ENCODE measurements at regions not wholly inside any gene's neighbourhood (a gene's known extent, or its start where the extent isn't known, plus 50 kb on each side); places are given as distances from the start of the nearest gene placed in this dataset.

GRCh38 chr2:198214114-198214596, 409.8 kb downstream of the PLCL1 start:
- no peak overlapping the region for H3K4me2 ChIP-seq
- H3K36me3 ChIP-seq (replicated peaks; ENCODE audit: insufficient read depth, low read depth) = no peaks in the 10 kb centered on the region
- no peak overlapping the region for H2AFZ ChIP-seq
- no peaks in the 10 kb centered on the region for H3K9me3 ChIP-seq (ENCODE audit: low read depth)
- no peaks in the 10 kb centered on the region for H3K9me2 ChIP-seq (replicated peaks; ENCODE audit: insufficient read depth)
- H3K4me3 ChIP-seq = no peak overlapping the region
- H4K20me1 ChIP-seq (ENCODE audit: insufficient read depth, poor library complexity, severe bottlenecking) = no peaks in the 10 kb centered on the region
- H3K79me2 ChIP-seq = no peaks in the 10 kb centered on the region
- no peaks in the 10 kb centered on the region for H3K4me1 ChIP-seq (ENCODE audit: insufficient read depth)
- no peak overlapping the region for H3K27ac ChIP-seq
- TF ChIP-seq CTCF (IDR thresholded peaks at IDR 0.05; ENCODE audit: poor library complexity) (no peak), EZH2 (IDR thresholded peaks at IDR 0.05; ENCODE audit: borderline replicate concordance) (no peak), EZH2phosphoT487 (IDR thresholded peaks at IDR 0.05; ENCODE audit: low read depth, severe bottlenecking, unreplicated experiment) (no peak)
- no peak for DNase-seq (ENCODE audit: low spot score)
- 88% methylated on average over 5 of the region's 5 CpGs for WGBS (ENCODE audit: low lambda C conversion rate, missing lambda C conversion rate)
- H3K27me3 ChIP-seq = no peaks in the 10 kb centered on the region

GRCh38 chr2:198213253-198213652, 408.9 kb downstream of the PLCL1 start:
- Histone ChIP-seq H3K27ac (no peak overlapping the region), H3K36me3 (replicated peaks; ENCODE audit: insufficient read depth, low read depth) (no peaks in the 10 kb centered on the region), H3K9me3 (ENCODE audit: low read depth) (no peaks in the 10 kb centered on the region), H2AFZ (no peak overlapping the region), H3K79me2 (no peaks in the 10 kb centered on the region), H4K20me1 (ENCODE audit: insufficient read depth, poor library complexity, severe bottlenecking) (no peaks in the 10 kb centered on the region), H3K4me1 (ENCODE audit: insufficient read depth) (no peaks in the 10 kb centered on the region), H3K27me3 (no peaks in the 10 kb centered on the region), H3K4me2 (no peak overlapping the region), H3K9me2 (replicated peaks; ENCODE audit: insufficient read depth) (no peaks in the 10 kb centered on the region), H3K4me3 (no peak overlapping the region)
- DNase-seq (ENCODE audit: low spot score) = no peak
- TF ChIP-seq EZH2 (IDR thresholded peaks at IDR 0.05; ENCODE audit: borderline replicate concordance) (no peak), CTCF (IDR thresholded peaks at IDR 0.05; ENCODE audit: poor library complexity) (no peak), EZH2phosphoT487 (IDR thresholded peaks at IDR 0.05; ENCODE audit: low read depth, severe bottlenecking, unreplicated experiment) (no peak)
- WGBS (ENCODE audit: low lambda C conversion rate, missing lambda C conversion rate) = 76% methylated on average over 1 of the region's 1 CpG

- TF ChIP-seq EZH2phosphoT487 (IDR thresholded peaks at IDR 0.05; ENCODE audit: low read depth, severe bottlenecking, unreplicated experiment) (no peak), CTCF (IDR thresholded peaks at IDR 0.05; ENCODE audit: poor library complexity) (no peak), EZH2 (IDR thresholded peaks at IDR 0.05; ENCODE audit: borderline replicate concordance) (no peak)
- Histone ChIP-seq H3K36me3 (replicated peaks; ENCODE audit: insufficient read depth, low read depth) (no peaks in the 10 kb centered on the region), H4K20me1 (ENCODE audit: insufficient read depth, poor library complexity, severe bottlenecking) (no peaks in the 10 kb centered on the region), H3K9me2 (replicated peaks; ENCODE audit: insufficient read depth) (no peaks in the 10 kb centered on the region), H3K27ac (no peak overlapping the region), H3K9me3 (ENCODE audit: low read depth) (no peaks in the 10 kb centered on the region), H3K4me1 (ENCODE audit: insufficient read depth) (no peaks in the 10 kb centered on the region), H3K4me2 (no peak overlapping the region), H3K27me3 (no peaks in the 10 kb centered on the region), H2AFZ (no peak overlapping the region), H3K79me2 (no peaks in the 10 kb centered on the region), H3K4me3 (no peak overlapping the region)
- no peak for DNase-seq (ENCODE audit: low spot score)
- 100% methylated on average over 2 of the region's 2 CpGs for WGBS (ENCODE audit: low lambda C conversion rate, missing lambda C conversion rate)
Measured at GRCh38 chr2:198211706-198212105, 407.3 kb downstream of the PLCL1 start.

All from hepatocyte (in vitro differentiated cells).